GM18499 (cell line): ENCODE measurements at regions not wholly inside any gene's neighbourhood (a gene's known extent, or its start where the extent isn't known, plus 50 kb on each side); places are given as distances from the start of the nearest gene placed in this dataset.
"Not testable (repeated sequence)": the region's sequence is repeated elsewhere in the genome, so short reads cannot be mapped to it uniquely, and the experiment has no call there.

Source experiments
- ATAC-seq: cut with Tn5 transposase; IDR thresholded peaks from one replicate; pipeline ENCODE4 v1.9.1; 2021; ENCODE audit warnings: moderate number of reproducible peaks; ENCODE audit not compliant: insufficient read depth, unreplicated experiment

- ATAC-seq = no peak
These were observed 1101.6 kb downstream of the FAM133A start for GRCh38 chrX:94775640-94776039.

GRCh38 chrX:94813541-94813940 lies 1139.5 kb downstream of the FAM133A start:
- ATAC-seq = no peak

GRCh38 chrX:94814216-94814615 lies 1140.2 kb downstream of the FAM133A start:
- no peak for ATAC-seq

GRCh38 chrX:94830717-94831116 lies 1156.7 kb downstream of the FAM133A start:
- ATAC-seq = peak; percentile 52

- ATAC-seq = no peak
These were observed 1157.4 kb downstream of the FAM133A start for GRCh38 chrX:94831364-94831763.

GRCh38 chrX:94834226-94834625 lies 1160.2 kb downstream of the FAM133A start:
- ATAC-seq = no peak

GRCh38 chrX:94850811-94851210 lies 1176.8 kb downstream of the FAM133A start:
- no peak for ATAC-seq

GRCh38 chrX:94854251-94854650 lies 1180.2 kb downstream of the FAM133A start:
- no peak for ATAC-seq

- ATAC-seq = not testable (repeated sequence)
These were observed 1188.5 kb downstream of the FAM133A start for GRCh38 chrX:94862470-94862869.

- ATAC-seq = no peak
These were observed 1197.6 kb downstream of the FAM133A start for GRCh38 chrX:94871640-94872039.

GRCh38 chrX:94901849-94902248 lies 1227.8 kb downstream of the FAM133A start:
- ATAC-seq = no peak

GRCh38 chrX:94908171-94908570 lies 1234.2 kb downstream of the FAM133A start:
- ATAC-seq = no peak

GRCh38 chrX:94908648-94909047 lies 1234.6 kb downstream of the FAM133A start:
- ATAC-seq = no peak

- no peak for ATAC-seq
These were observed 1240.2 kb downstream of the FAM133A start for GRCh38 chrX:94914235-94914634.

- ATAC-seq = peak; percentile 54
These were observed 1258.4 kb downstream of the FAM133A start for GRCh38 chrX:94932278-94932965.

GRCh38 chrX:94936722-94937121 lies 1262.7 kb downstream of the FAM133A start:
- ATAC-seq = no peak

- no peak for ATAC-seq
These were observed 1263.5 kb downstream of the FAM133A start for GRCh38 chrX:94937491-94937890.

GRCh38 chrX:94942603-94943002 lies 1268.6 kb downstream of the FAM133A start:
- no peak for ATAC-seq

- not testable (repeated sequence) for ATAC-seq
These were observed 1272.1 kb downstream of the FAM133A start for GRCh38 chrX:94946137-94946536.

GRCh38 chrX:94961730-94962129 lies 1287.7 kb downstream of the FAM133A start:
- no peak for ATAC-seq

- ATAC-seq = no peak
These were observed 1303.6 kb downstream of the FAM133A start for GRCh38 chrX:94977562-94977961.

GRCh38 chrX:94977986-94978385 lies 1304.0 kb downstream of the FAM133A start:
- ATAC-seq = no peak
